Tibial nerve (tissue), 3 donors: ENCODE measurements at regions not wholly inside any gene's neighbourhood (a gene's known extent, or its start where the extent isn't known, plus 50 kb on each side); places are given as distances from the start of the nearest gene placed in this dataset.

Experiments
- CTCF ChIP-seq, 5 experiments: fragments of 200-600 bp in 3 of 5; fragments of 450-650 bp in 2 of 5; sonication (generic) in 3 of 5; IDR thresholded peaks; one replicate each; pipeline ENCODE4 v1.5.1; 2016 to 2019; ENCODE audit warnings: antibody characterized with exemption in 5 of 5, mild to moderate bottlenecking in 3 of 5, moderate library complexity in 2 of 5
- POLR2A ChIP-seq, 2 donors: fragments of 450-650 bp; IDR thresholded peaks; one replicate each; pipeline ENCODE4 v1.6.1; 2017; ENCODE audit warnings: antibody characterized with exemption in 2 of 2, mild to moderate bottlenecking in 2 of 2, moderate library complexity in 2 of 2

- TF ChIP-seq CTCF (IDR thresholded peaks at IDR 0.05) (no peak), POLR2A (IDR thresholded peaks at IDR 0.05) (no peak)
Observed at GRCh38 chr7:10082896-10083295, 890.8 kb upstream of the PHF14 start.
